ENCODE measurements at regions not wholly inside any gene's neighbourhood (a gene's known extent, or its start where the extent isn't known, plus 50 kb on each side); places are given as distances from the start of the nearest gene placed in this dataset.

- Histone ChIP-seq H3K9me3 (no peaks in the 10 kb centered on the region), H3K4me1 (no peaks in the 10 kb centered on the region), H3K27me3 (no peaks in the 10 kb centered on the region), H3K27ac (no peak overlapping the region), H3K36me3 (no peaks in the 10 kb centered on the region), H3K4me3 (no peak overlapping the region)
- DNase-seq (ENCODE audit: low spot score in 2 of 2): no peak
- intact Hi-C loops (cut with DNase I; ENCODE audit: low total_unique reads): no loop called here
- TF ChIP-seq POLR2A (IDR thresholded peaks at IDR 0.05) (no peak), POLR2AphosphoS5 (IDR thresholded peaks at IDR 0.05) (no peak), CTCF (IDR thresholded peaks at IDR 0.05) (no peak)
These were observed 537.9 kb downstream of the EPHA4 start for GRCh38 chr2:221034026-221034701.

DNA sequence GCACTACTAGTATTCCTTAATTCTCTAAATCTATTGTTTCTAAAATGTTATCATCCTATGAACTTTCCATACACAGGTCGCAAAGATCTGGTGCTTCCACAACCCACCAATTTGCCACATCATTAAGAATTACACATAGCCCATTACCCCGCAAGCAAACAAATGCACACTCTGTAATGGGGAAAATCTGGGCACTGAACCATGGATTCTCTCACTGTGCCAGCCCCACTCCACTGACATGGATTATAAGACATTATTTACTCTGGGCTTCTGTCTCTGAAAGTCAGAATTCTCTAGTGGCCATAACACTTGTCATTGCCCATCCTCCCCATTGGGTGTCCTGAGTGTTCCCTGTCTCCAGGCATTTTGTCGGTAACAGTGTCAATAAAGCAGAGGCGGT is 537.1 kb downstream of the EPHA4 start:
- Histone ChIP-seq H3K27ac (no peak overlapping the region), H3K9me3 (no peaks in the 10 kb centered on the region), H3K4me1 (no peaks in the 10 kb centered on the region), H3K36me3 (no peaks in the 10 kb centered on the region), H3K27me3 (no peaks in the 10 kb centered on the region), H3K4me3 (no peak overlapping the region)
- intact Hi-C loops (cut with DNase I; ENCODE audit: low total_unique reads): no loop called here
- TF ChIP-seq POLR2A (IDR thresholded peaks at IDR 0.05) (no peak), CTCF (IDR thresholded peaks at IDR 0.05) (no peak), POLR2AphosphoS5 (IDR thresholded peaks at IDR 0.05) (no peak)
- DNase-seq (ENCODE audit: low spot score in 2 of 2): no peak

GRCh38 chr2:221042926-221043325 is 529.2 kb downstream of the EPHA4 start:
- H3K27me3 ChIP-seq: no peaks in the 10 kb centered on the region
- TF ChIP-seq POLR2AphosphoS5 (IDR thresholded peaks at IDR 0.05) (no peak), POLR2A (IDR thresholded peaks at IDR 0.05) (no peak), CTCF (IDR thresholded peaks at IDR 0.05) (no peak)
- H3K27ac ChIP-seq: no peak overlapping the region
- H3K9me3 ChIP-seq: no peaks in the 10 kb centered on the region
- H3K4me3 ChIP-seq: no peak overlapping the region
- no peak for DNase-seq (ENCODE audit: low spot score in 2 of 2)
- H3K36me3 ChIP-seq: no peaks in the 10 kb centered on the region
- intact Hi-C loops (cut with DNase I; ENCODE audit: low total_unique reads): no loop called here
- H3K4me1 ChIP-seq: no peaks in the 10 kb centered on the region

DNA sequence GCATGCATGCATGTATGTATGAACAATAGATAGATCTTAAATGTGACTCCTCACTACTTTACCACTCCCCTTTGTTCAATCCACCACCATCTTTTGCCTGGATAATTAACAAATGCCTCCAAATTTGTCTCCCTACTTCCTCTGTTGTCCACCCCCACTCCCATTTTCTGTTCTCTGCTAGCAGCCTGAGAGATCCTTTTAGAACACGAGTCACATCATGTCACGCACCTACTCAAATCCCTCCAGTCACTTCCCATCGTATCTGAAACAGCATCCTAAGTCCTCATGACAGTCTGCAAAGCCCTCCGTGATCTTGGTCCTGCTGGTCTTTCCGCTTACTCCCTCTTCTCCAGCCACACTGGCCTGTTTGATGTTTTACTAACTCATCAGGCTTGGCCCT is 527.3 kb downstream of the EPHA4 start:
- Histone ChIP-seq H3K27ac (no peak overlapping the region), H3K36me3 (no peaks in the 10 kb centered on the region), H3K4me3 (no peak overlapping the region), H3K27me3 (no peaks in the 10 kb centered on the region), H3K9me3 (no peaks in the 10 kb centered on the region), H3K4me1 (no peaks in the 10 kb centered on the region)
- TF ChIP-seq POLR2A (IDR thresholded peaks at IDR 0.05) (no peak), CTCF (IDR thresholded peaks at IDR 0.05) (no peak), POLR2AphosphoS5 (IDR thresholded peaks at IDR 0.05) (no peak)
- no peak for DNase-seq (ENCODE audit: low spot score in 2 of 2)
- intact Hi-C loops (cut with DNase I; ENCODE audit: low total_unique reads): loop anchor here (5.0 kb wide), 1 partner anchor 1178 kb away; no protein-coding TSS in a partner anchor

- Histone ChIP-seq H3K27me3 (no peaks in the 10 kb centered on the region), H3K4me3 (no peak overlapping the region), H3K27ac (no peak overlapping the region), H3K36me3 (no peaks in the 10 kb centered on the region), H3K4me1 (no peaks in the 10 kb centered on the region), H3K9me3 (no peaks in the 10 kb centered on the region)
- TF ChIP-seq POLR2AphosphoS5 (IDR thresholded peaks at IDR 0.05): no peak
- TF ChIP-seq POLR2A (IDR thresholded peaks at IDR 0.05): no peak
- TF ChIP-seq CTCF (IDR thresholded peaks at IDR 0.05): no peak
- intact Hi-C loops (cut with DNase I; ENCODE audit: low total_unique reads): no loop called here
- no peak for DNase-seq (ENCODE audit: low spot score in 2 of 2)
These were observed 521.9 kb downstream of the EPHA4 start for GRCh38 chr2:221050020-221050795.

Measured in breast epithelium (tissue), 4 donors.